Caco-2 (cell line): ENCODE measurements at regions not wholly inside any gene's neighbourhood (a gene's known extent, or its start where the extent isn't known, plus 50 kb on each side); places are given as distances from the start of the nearest gene placed in this dataset.

ENCODE experiments used
- BruUV-seq: library from RNA; stranded (reverse); fragments of 400-500 nt; replicated peaks from 2 replicates; lab custom pipeline; 2021; lab: Mats Ljungman, UMichigan
- CTCF ChIA-PET: fragments of 300-600 bp; sonication (Branson Sonifier 250); formaldehyde crosslinking; loops from one replicate; lab custom pipeline; 2022; ENCODE audit warnings: antibody characterized with exemption; lab: Charles Lee
- POLR2A ChIA-PET: fragments of 300-600 bp; sonication (Branson Sonifier 250); formaldehyde crosslinking; loops from one replicate; lab custom pipeline; 2022; ENCODE audit warnings: antibody characterized with exemption; lab: Charles Lee
- DNase-seq, 2 experiments: peaks; one replicate each; pipeline versions ENCODE4 v3.0.0 to v3.0.0-alpha.2; 2020 to 2022
- H3K27me3 ChIP-seq: replicated peaks from 2 replicates; pipeline ENCODE4 v1.6.0; 2011; ENCODE audit warnings: low read length; ENCODE audit not compliant: control insufficient read depth, insufficient read depth
- H3K36me3 ChIP-seq: 2 replicates; pipeline ENCODE4 v1.5.1; 2011; ENCODE audit warnings: low read length; ENCODE audit not compliant: control insufficient read depth, insufficient read depth
- H3K4me1 ChIP-seq: fragments of 250-450 bp; sonication (Bioruptor Pico); 2 replicates; pipeline ENCODE4 v1.5.1; 2020; ENCODE audit warnings: mild to moderate bottlenecking
- H3K4me3 ChIP-seq: 2 replicates; pipeline ENCODE4 v1.5.1; 2011; ENCODE audit warnings: low read depth, mild to moderate bottlenecking, control low read depth, low read length
- H3K9me3 ChIP-seq: fragments of 250-450 bp; sonication (Bioruptor Pico); 2 replicates; pipeline ENCODE4 v1.5.1; 2020; ENCODE audit warnings: mild to moderate bottlenecking, moderate library complexity
- H3K27ac Mint-ChIP-seq: one replicate; pipeline ENCODE4 v1.8.0; 2022; ENCODE audit warnings: mixed read lengths; ENCODE audit not compliant: unreplicated experiment
- H3K27me3 Mint-ChIP-seq: one replicate; pipeline ENCODE4 v1.8.0; 2022; ENCODE audit warnings: mixed read lengths; ENCODE audit not compliant: insufficient read depth, unreplicated experiment
- H3K36me3 Mint-ChIP-seq: one replicate; pipeline ENCODE4 v1.8.0; 2022; ENCODE audit warnings: mild to moderate bottlenecking, mixed read lengths; ENCODE audit not compliant: insufficient read depth, unreplicated experiment
- H3K4me1 Mint-ChIP-seq: one replicate; pipeline ENCODE4 v1.8.0; 2022; ENCODE audit warnings: low read depth, mixed read lengths; ENCODE audit not compliant: unreplicated experiment
- H3K4me3 Mint-ChIP-seq: one replicate; pipeline ENCODE4 v1.8.0; 2022; ENCODE audit warnings: mild to moderate bottlenecking, moderate library complexity, mixed read lengths; ENCODE audit not compliant: unreplicated experiment
- H3K9me3 Mint-ChIP-seq: one replicate; pipeline ENCODE4 v1.8.0; 2022; ENCODE audit warnings: mixed read lengths; ENCODE audit not compliant: unreplicated experiment
- intact Hi-C: fragments of 100-400 bp; cut with micrococcal nuclease; formaldehyde crosslinking; loops from one replicate; pipeline ENCODE4 v1.10.0; 2022; ENCODE audit not compliant: unreplicated experiment
- TF ChIP-seq, protein P1 (sequence below), 2 experiments: fragments of 200-600 bp in 1 of 2; IDR thresholded peaks; 1 replicate in 1 of 2; 2 replicates in 1 of 2; pipeline versions ENCODE4 v1.5.1 to v1.8.0; 2011 to 2022; ENCODE audit warnings: antibody characterized with exemption in 1 of 2, control low read depth in 1 of 2, inconsistent platforms in 1 of 2, low read depth in 1 of 2, low read length in 1 of 2, mild to moderate bottlenecking in 1 of 2, moderate library complexity in 1 of 2; ENCODE audit not compliant: insufficient read depth in 1 of 2, severe bottlenecking in 1 of 2, unreplicated experiment in 1 of 2

DNA sequence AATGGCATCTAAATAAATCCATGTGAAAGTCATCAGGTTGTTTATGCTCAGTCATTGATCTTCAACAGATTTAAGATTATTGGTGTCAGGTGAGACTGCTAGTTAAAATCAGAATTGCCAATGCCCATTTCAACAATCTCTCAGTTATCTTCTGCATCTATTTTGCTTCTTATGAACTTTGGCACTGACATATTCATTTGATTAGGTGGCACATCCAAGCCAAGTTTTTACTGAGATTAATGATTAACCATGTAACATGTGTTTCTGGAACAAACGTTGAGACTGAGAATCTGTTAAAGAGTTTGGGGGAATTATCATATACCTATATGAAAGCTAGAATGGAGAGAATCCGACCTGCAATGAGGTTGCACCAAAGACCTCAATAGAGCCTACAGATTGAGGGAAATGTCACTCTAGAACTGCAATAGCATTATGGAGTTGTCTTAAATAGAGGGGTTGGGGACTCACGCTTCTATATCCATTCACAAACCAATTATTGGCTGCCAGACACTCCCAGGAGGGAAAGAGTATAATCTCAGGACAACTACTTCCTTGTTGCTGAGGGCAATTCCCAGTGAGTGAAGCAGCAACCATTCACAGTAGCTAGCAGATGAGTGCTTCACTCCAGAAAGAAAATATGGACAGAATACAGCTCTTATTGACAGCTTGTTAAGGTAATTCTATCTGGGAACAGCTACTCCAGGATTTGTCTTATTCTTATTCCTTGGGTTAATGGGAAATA lies 891.3 kb downstream of the SQOR start:
- Mint-ChIP-seq H3K36me3 (no peaks in the 10 kb centered on the region), H3K4me1 (no peaks in the 10 kb centered on the region), H3K9me3 (no peaks in the 10 kb centered on the region), H3K4me3 (no peak overlapping the region), H3K27ac (no peak overlapping the region), H3K27me3 (no peaks in the 10 kb centered on the region)
- Histone ChIP-seq H3K36me3 (no peaks in the 10 kb centered on the region), H3K9me3 (no peaks in the 10 kb centered on the region), H3K27me3 (no peaks in the 10 kb centered on the region), H3K4me1 (no peaks in the 10 kb centered on the region), H3K4me3 (no peak overlapping the region)
- BruUV-seq, result no TSS peak
- ChIA-PET POLR2A (no interaction called here), CTCF (no interaction called here)
- no peak for DNase-seq
- intact Hi-C loops, result no loop called here
- TF ChIP-seq, protein P1, sequence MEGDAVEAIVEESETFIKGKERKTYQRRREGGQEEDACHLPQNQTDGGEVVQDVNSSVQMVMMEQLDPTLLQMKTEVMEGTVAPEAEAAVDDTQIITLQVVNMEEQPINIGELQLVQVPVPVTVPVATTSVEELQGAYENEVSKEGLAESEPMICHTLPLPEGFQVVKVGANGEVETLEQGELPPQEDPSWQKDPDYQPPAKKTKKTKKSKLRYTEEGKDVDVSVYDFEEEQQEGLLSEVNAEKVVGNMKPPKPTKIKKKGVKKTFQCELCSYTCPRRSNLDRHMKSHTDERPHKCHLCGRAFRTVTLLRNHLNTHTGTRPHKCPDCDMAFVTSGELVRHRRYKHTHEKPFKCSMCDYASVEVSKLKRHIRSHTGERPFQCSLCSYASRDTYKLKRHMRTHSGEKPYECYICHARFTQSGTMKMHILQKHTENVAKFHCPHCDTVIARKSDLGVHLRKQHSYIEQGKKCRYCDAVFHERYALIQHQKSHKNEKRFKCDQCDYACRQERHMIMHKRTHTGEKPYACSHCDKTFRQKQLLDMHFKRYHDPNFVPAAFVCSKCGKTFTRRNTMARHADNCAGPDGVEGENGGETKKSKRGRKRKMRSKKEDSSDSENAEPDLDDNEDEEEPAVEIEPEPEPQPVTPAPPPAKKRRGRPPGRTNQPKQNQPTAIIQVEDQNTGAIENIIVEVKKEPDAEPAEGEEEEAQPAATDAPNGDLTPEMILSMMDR (IDR thresholded peaks at IDR 0.05; ENCODE audit: insufficient read depth in 1 of 2, low read depth in 1 of 2, low read length in 1 of 2, severe bottlenecking in 1 of 2, unreplicated experiment in 1 of 2), result no peak

GRCh38 chr15:46526726-46527110 lies 891.9 kb downstream of the SQOR start:
- no peak overlapping the region for H3K27ac Mint-ChIP-seq
- H3K4me3 Mint-ChIP-seq, result no peak overlapping the region
- no peak for DNase-seq
- no peaks in the 10 kb centered on the region for H3K36me3 Mint-ChIP-seq
- no TSS peak for BruUV-seq
- H3K27me3 Mint-ChIP-seq, result no peaks in the 10 kb centered on the region
- no peaks in the 10 kb centered on the region for H3K27me3 ChIP-seq
- no peaks in the 10 kb centered on the region for H3K4me1 ChIP-seq
- intact Hi-C loops, result no loop called here
- no peaks in the 10 kb centered on the region for H3K36me3 ChIP-seq
- no peak overlapping the region for H3K4me3 ChIP-seq
- no peaks in the 10 kb centered on the region for H3K4me1 Mint-ChIP-seq
- TF ChIP-seq, protein P1 (IDR thresholded peaks at IDR 0.05; ENCODE audit: insufficient read depth in 1 of 2, low read depth in 1 of 2, low read length in 1 of 2, severe bottlenecking in 1 of 2, unreplicated experiment in 1 of 2), result no peak
- POLR2A ChIA-PET, result no interaction called here
- CTCF ChIA-PET, result no interaction called here
- H3K9me3 Mint-ChIP-seq, result no peaks in the 10 kb centered on the region
- H3K9me3 ChIP-seq, result no peaks in the 10 kb centered on the region

DNA sequence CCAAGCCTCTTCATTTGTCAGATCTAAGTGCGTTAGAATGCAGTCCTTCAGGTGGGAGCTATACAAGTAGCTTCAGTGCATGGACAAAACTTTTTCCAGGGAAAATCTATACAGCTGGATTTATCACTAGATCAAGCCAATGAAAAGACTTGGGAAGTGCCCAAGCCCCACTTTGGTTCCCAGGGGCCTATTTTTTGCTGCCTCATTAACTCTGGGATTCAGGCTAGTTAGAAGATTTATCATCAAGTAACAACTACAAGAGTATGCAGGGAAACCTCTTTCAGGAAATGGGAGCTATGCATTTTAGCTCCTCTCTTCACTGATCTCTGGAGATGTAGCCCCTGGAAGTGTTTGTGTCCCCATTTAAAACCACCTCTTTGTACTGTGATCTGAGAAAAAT lies 908.8 kb downstream of the SQOR start:
- no peaks in the 10 kb centered on the region for H3K4me1 Mint-ChIP-seq
- Histone ChIP-seq H3K4me1 (no peaks in the 10 kb centered on the region), H3K27me3 (no peaks in the 10 kb centered on the region), H3K4me3 (no peak overlapping the region), H3K36me3 (no peaks in the 10 kb centered on the region), H3K9me3 (no peaks in the 10 kb centered on the region)
- BruUV-seq, result no TSS peak
- no peak overlapping the region for H3K4me3 Mint-ChIP-seq
- ChIA-PET POLR2A (no interaction called here), CTCF (no interaction called here)
- TF ChIP-seq, protein P1 (IDR thresholded peaks at IDR 0.05; ENCODE audit: insufficient read depth in 1 of 2, low read depth in 1 of 2, low read length in 1 of 2, severe bottlenecking in 1 of 2, unreplicated experiment in 1 of 2), result no peak
- no peak for DNase-seq
- H3K36me3 Mint-ChIP-seq, result no peaks in the 10 kb centered on the region
- no peak overlapping the region for H3K27ac Mint-ChIP-seq
- peaks cover 5% of the 10 kb centered on the region for H3K9me3 Mint-ChIP-seq
- intact Hi-C loops, result no loop called here
- peaks cover 6% of the 10 kb centered on the region for H3K27me3 Mint-ChIP-seq
